Ureter (tissue), 1 donor: ENCODE measurements at regions not wholly inside any gene's neighbourhood (a gene's known extent, or its start where the extent isn't known, plus 50 kb on each side); places are given as distances from the start of the nearest gene placed in this dataset.

Experiments
- DNase-seq: peaks from one replicate; pipeline ENCODE4 v3.0.0-alpha.2; 2020; ENCODE audit warnings: low spot score
- donor health status: DM: yes; HTN: yes; CAD: no.

- DNase-seq: peak; percentile 27
These were observed 235.4 kb downstream of the PTPRU start for GRCh38 chr1:29471487-29472313.

DNA sequence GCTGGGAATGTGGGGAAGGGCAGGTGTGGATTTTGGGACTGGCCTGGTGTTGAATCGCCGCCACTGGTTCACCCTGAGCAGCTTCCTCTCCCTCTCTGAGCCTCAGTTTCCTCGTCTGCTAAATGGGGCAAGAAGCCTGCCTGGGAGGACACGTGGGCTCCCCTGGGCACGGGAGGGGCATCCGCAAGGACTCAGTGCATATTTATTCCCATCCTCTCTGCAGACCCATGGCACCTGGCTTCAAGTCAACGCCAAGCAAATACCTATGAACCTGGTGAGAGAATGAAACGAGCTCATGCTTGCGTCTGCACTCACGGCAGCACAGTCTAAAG is 234.4 kb downstream of the PTPRU start:
- no peak for DNase-seq

DNA sequence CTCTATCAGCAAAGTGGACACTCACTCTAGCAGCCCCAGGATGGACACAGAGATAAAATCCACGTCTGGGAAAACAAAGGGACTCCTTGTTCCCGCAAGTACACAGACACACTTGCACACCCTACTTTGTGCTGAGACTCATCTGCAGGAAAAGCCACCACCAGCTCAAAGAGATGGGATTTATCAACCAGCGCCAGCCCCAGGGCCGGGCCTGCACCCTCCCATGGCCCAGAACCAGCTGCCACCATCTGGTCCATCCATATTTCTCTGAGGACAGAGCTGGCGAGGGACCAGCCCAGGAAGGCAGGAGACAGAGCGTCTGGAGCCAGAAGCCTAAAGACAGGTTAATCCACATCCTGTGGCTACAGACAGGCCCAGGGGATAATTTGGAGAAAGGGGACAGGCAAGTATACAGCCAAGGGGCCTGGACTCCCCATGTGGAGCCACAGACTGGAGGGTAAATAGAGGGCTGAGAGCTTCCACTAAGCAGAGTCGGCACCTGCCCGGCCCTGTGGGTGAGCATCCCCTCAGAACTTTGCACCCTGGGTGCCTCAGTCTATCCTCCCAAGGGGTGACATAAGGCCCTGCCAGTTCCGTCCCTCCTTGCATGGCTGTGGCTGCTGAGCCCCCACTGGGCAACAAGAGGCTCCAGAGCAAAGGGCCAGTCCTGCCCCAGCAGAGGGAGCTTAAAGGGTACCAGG is 233.9 kb downstream of the PTPRU start:
- peak; percentile 28 for DNase-seq

- DNase-seq: no peak
These were observed 233.1 kb downstream of the PTPRU start for GRCh38 chr1:29469457-29469856.

DNA sequence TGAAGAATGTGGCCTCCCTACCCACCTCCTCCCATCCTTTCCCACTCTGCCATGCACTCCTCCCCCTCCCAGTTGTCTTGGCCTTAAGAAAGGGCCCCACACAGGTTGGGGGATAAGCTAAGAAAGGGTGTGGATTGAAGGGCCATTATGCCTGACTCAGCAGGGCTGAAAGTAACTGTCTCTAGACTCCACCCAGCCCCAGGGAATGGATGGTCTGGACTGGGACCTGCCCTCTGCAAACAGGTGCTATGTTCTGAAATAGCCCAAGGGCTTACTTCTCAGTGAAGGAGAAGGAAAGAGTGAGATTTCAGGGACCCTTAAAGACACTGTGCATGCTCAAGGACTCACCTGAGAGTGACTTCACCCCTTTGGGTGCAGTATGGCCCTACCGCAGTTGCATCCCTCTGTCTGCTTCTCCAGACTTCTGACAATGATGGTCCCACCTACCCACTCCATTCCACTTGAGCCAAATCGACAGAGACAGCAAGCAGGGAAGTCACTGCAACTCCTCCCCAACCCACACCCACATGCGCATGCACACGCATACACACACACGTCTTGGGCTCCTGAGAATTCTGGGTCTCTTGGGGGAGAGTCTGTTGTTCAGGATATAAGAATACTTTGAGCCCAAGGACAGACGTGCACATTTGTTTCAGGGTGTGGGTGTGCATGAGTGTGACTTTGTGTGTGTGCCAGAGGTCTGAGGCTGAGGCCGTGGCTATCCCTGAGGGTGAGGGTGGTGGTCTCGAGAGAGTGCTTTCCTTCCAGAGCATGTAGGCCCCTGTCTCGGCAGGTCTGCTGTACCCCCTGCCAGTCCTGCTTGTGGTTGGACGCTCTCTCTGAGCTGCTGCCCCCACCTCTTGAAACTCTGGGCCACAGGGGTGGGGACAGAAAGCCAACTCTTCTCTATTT is 231.9 kb downstream of the PTPRU start:
- DNase-seq: no peak

GRCh38 chr1:29466258-29466657 is 229.9 kb downstream of the PTPRU start:
- DNase-seq: no peak

- DNase-seq: no peak
These were observed 229.4 kb downstream of the PTPRU start for GRCh38 chr1:29465755-29466154.

- DNase-seq: no peak
These were observed 225.8 kb downstream of the PTPRU start for GRCh38 chr1:29462096-29462495.

GRCh38 chr1:29461115-29461739 is 224.9 kb downstream of the PTPRU start:
- no peak for DNase-seq

DNA sequence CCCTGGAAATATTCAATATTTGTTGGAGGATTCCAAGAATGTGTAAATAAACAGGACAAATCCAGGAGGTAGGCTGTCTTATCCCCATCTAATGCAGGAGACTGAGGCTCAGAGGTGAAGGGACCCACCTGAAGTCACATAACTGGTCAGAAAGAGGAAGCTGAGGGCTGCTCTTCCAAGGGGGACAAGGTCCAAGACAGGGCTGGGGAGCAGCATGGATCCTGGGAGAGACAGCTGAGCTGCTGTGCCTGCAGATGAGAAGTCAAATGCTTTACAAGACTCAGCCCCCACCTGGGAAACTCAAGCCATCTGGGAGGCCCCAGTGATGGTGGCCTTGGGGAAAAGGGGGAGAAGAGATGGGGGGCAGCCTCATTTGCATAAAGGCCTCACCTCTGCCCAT is 224.4 kb downstream of the PTPRU start:
- DNase-seq: no peak

GRCh38 chr1:29460041-29460610 is 223.8 kb downstream of the PTPRU start:
- no peak for DNase-seq

- no peak for DNase-seq
These were observed 223.3 kb downstream of the PTPRU start for GRCh38 chr1:29459620-29459945.

DNA sequence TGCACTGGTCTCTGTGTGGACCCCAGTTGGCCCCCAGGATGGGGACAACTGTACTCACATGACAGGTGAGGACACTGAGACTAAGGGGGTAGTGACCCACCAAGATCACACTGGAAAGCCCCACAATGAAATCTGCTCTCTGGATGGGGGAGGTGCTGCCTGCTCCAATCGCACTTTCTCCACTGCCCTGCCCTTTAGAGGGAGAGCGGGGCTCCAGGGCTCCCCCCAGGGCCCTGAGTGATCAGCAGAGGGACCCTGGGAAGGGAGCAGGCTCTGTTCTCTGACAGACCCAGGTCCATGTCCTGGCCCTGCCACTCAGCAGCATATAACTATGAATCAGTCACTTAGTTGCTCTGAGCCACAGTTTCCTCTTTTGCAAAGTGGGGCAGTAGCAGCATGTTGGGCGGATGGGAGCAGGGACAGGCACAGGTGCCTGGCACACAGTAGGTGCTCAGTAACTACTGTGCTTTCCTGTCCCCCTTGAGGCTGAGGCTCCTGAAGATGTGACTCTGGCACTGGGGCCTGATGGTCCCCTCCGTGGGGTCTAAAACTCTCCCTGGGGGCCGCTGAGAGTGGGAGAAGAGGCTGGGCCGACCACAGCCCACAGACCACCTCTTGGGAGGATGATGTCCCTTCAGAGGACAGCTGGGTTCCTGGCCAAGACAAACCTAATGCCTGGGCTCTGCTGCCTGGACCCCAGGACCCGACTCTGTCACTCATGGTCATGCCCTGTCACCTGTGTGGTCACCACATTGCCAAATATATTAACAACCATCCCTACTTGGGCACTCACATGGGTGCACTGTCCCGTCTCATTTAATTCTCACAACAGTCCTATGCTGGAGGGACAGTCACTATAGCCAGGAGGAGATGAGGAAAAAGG is 222.7 kb downstream of the PTPRU start:
- DNase-seq: no peak

DNA sequence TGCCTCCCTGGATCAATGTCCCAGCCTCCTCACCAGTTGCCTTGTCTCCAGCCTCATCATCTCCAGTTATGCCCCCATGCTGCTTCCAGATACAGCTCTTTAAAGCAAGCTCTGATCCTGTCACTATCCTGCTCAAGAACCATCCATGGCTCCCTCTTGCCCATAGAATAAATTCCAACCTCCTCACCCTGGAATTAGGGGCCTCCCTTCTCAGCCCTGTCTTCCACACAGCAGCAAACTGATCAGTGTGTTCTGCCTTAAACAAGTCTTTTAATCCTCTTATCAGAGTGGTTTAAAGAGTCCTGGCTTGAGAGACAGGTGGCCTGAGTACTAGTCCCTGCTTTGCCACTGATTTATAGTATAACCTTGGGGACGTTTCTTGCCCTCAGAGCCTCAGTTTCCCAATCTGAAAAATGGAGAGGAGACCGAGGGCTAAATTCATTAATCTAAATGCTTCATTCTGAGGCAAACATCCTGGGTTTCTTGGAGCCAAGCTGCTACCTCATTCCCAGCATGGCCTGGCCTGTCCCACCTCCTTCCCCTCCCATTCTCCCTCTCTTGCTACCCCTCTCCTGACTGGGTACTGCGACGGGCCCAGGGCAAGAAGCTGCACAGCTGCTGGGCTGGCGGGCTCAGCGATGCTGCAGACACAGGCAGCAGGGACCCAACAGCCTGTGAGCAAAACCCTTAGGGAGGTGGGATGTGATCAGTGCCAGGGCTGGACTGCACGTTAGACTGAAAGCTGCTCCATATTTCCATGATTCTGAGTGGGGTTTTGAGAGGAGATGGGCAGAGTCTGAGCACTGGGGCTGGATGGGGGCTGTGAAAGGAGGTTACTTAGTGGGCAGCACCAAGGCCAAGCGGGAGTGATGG is 221.4 kb downstream of the PTPRU start:
- DNase-seq: no peak

DNA sequence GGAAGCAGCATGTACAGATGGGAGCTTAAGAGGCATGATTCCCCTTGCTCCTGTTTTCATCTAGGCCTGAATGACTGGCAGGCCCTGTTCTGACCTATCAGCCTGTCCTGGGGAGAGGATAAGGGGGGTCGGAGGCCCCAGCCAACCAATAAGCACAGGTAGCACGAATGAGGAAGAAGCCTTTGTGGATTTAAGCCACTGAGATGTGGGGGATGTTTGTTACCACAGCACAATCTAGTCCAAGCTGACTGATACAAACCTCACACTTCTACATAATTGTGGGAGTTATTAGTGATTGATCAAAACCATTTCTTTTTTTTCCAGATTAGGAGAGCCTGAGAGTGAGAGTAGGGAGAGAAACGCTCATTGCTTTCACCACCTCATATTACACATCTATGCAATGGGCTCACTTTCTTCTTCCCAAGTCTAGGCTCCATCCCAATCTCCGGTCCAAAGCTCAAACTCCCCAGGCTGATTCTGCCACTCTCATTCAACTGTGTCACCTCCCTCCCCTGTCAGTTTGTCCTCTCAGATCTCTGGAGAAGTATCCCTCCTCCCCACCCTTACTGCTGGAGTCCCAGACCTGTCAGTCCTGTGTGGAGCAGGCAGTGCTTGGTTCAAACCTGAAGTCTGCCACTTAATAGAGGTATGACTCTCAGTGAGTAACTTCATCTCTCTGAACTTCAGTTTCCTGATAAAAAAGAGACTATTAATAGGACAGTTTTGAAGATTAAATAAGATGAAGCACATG is 220.5 kb downstream of the PTPRU start:
- no peak for DNase-seq

DNA sequence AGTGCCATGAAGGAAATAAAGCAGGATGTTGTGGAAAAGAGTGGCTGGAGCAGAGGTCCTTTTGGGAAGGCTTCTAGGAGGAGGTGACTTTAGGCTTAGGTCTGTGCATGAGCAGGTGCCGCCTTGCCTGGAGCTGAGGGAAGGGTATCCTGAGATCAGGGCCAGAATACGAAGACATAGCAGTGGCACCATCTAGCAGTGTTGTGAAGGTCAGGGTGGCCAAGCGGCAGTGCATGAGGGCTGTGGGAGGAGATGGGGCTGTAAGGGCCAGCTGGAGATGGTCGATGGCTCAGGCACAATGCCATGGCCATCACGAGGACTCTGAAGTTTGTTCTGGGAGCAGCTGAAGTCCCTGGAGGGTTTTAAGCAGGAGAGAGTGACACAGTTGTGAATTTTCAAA is 219.5 kb downstream of the PTPRU start:
- DNase-seq: no peak

GRCh38 chr1:29454616-29455380 is 218.5 kb downstream of the PTPRU start:
- no peak for DNase-seq
